ENCODE measurements at regions not wholly inside any gene's neighbourhood (a gene's known extent, or its start where the extent isn't known, plus 50 kb on each side); places are given as distances from the start of the nearest gene placed in this dataset.

DNA sequence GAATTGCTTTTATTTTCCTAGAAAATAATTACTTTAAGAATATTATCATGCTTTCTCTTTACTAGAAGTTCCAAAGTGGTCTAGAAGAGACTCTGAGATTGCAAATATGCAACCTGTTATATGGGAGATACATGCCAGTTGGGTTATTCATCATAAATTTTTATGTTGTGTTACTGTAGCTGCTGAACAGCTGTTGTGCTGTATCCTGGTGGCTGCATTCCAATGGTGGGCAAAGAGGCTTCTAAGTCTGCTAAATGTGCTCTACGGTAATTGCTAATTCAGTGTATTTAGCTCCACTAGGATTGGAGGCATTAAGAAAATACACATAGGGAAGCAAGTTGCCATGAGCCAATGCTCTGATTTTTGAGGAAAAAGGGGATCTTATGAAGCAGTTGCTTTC lies 409.0 kb downstream of the TUSC7 start:
- Histone ChIP-seq H3K4me1 (replicated peaks in 1 of 4; ENCODE audit: control insufficient read depth in 3 of 4, insufficient read depth in 4 of 4, low read length in 3 of 4) (peaks cover 0 to 6% (median 4%) of the 10 kb centered on the region in 4 experiments; a peak in 3 of 7 replicates), H3K4me3 (ENCODE audit: extremely low read depth in 1 of 4, insufficient read depth in 2 of 4, low read depth in 3 of 4, low read length in 4 of 4) (no peak overlapping the region), H3K27ac (ENCODE audit: low read depth, low read length) (no peak overlapping the region), H2AFZ (ENCODE audit: low read length) (no peak overlapping the region), H3K27me3 (replicated peaks in 1 of 4; ENCODE audit: control insufficient read depth in 3 of 4, extremely low read depth in 1 of 4, insufficient read depth in 3 of 4, low read length in 3 of 4) (peaks cover 0 to 1% (median 0%) of the 10 kb centered on the region in 4 experiments; a peak in 1 of 7 replicates), H3K4me2 (ENCODE audit: insufficient read depth in 1 of 2, low read depth in 2 of 2, low read length in 2 of 2) (no peak overlapping the region), H2BK12ac (ENCODE audit: low read depth, low read length) (no peak overlapping the region), H2BK120ac (replicated peaks; ENCODE audit: low read depth, low read length) (no peak overlapping the region), H3K14ac (ENCODE audit: insufficient read length) (no peak overlapping the region), H2BK5ac (ENCODE audit: low read depth, low read length) (no peak overlapping the region), H3K79me1 (ENCODE audit: low read depth, low read length) (no peaks in the 10 kb centered on the region), H3K4ac (replicated peaks; ENCODE audit: insufficient read length, low read depth, low read length) (no peak overlapping the region), H4K8ac (ENCODE audit: extremely low read depth, insufficient read depth, low read length) (no peak overlapping the region), H3K9me3 (ENCODE audit: insufficient read depth in 2 of 2, low read depth in 1 of 2, low read length in 1 of 2) (no peaks in the 10 kb centered on the region), H4K20me1 (replicated peaks in 1 of 2; ENCODE audit: control insufficient read depth in 1 of 2, insufficient read depth in 2 of 2, low read length in 2 of 2) (no peaks in the 10 kb centered on the region), H3K23ac (ENCODE audit: insufficient read length) (no peak overlapping the region), H3K79me2 (ENCODE audit: control insufficient read depth in 1 of 2, insufficient read depth in 2 of 2, low read length in 2 of 2) (no peaks in the 10 kb centered on the region), H2AK5ac (ENCODE audit: low read depth, low read length) (no peak overlapping the region), H3K23me2 (ENCODE audit: low read depth, low read length) (no peaks in the 10 kb centered on the region), H4K5ac (ENCODE audit: insufficient read length, low read depth, low read length) (no peak overlapping the region), H3K36me3 (ENCODE audit: control insufficient read depth in 2 of 4, insufficient read depth in 4 of 4, low read length in 3 of 4) (no peaks in the 10 kb centered on the region), H3K18ac (ENCODE audit: extremely low read depth, low read length) (no peak overlapping the region), H4K91ac (replicated peaks; ENCODE audit: insufficient read length, low read length) (no peak overlapping the region), H3K56ac (replicated peaks; ENCODE audit: insufficient read length, low read depth, low read length) (no peak overlapping the region), H3K9ac (replicated peaks in 1 of 4; ENCODE audit: extremely low read depth in 1 of 4, low read depth in 3 of 4, low read length in 3 of 4) (no peak overlapping the region), H2BK20ac (ENCODE audit: low read length) (no peak overlapping the region), H2BK15ac (ENCODE audit: low read length) (no peak overlapping the region)
- WGBS, 2 experiments (ENCODE audit: extremely low coverage in 1 of 2, insufficient coverage in 1 of 2, insufficient read length in 1 of 2, insufficient replicate concordance in 2 of 2, low coverage in 1 of 2, low lambda C conversion rate in 2 of 2, missing lambda C conversion rate in 1 of 2): 100% methylated on average over 1 of the region's 1 CpG; no CpG with 5 or more reads in 1 of the 2 experiments
- DNase-seq (ENCODE audit: low read depth in 1 of 2, low spot score in 2 of 2) (no peak), FAIRE-seq (no peak)
- CTCF ChIA-PET (ENCODE audit: partially characterized antibody): no interaction called here
- POLR2A ChIA-PET (ENCODE audit: partially characterized antibody): no interaction called here
- TF ChIP-seq TAF1 (IDR thresholded peaks at IDR 0.05; ENCODE audit: low read depth, low read length) (no peak), HDAC2 (IDR thresholded peaks at IDR 0.05; ENCODE audit: borderline replicate concordance in 1 of 2, low read depth in 2 of 2, low read length in 2 of 2) (no peak), CHD2 (IDR thresholded peaks at IDR 0.05; ENCODE audit: low read length) (no peak), TCF12 (IDR thresholded peaks at IDR 0.05; ENCODE audit: low read depth, low read length) (no peak), TEAD4 (IDR thresholded peaks at IDR 0.05; ENCODE audit: low read depth, low read length) (no peak), SIRT6 (IDR thresholded peaks at IDR 0.05; ENCODE audit: low read length) (no peak), CBX5 (IDR thresholded peaks at IDR 0.05; ENCODE audit: low read depth, low read length) (no peak), POU5F1 (IDR thresholded peaks at IDR 0.05; ENCODE audit: low read depth, low read length) (no peak), TBP (IDR thresholded peaks at IDR 0.05; ENCODE audit: low read depth, low read length) (no peak), CBX8 (IDR thresholded peaks at IDR 0.05; ENCODE audit: borderline replicate concordance, low read depth, low read length) (no peak), SP4 (IDR thresholded peaks at IDR 0.05; ENCODE audit: low read length) (no peak), TAF7 (optimal IDR thresholded peaks at IDR 0.05; ENCODE audit: borderline replicate concordance, low read depth, low read length) (no peak)
- TF ChIP-seq, protein P1, sequence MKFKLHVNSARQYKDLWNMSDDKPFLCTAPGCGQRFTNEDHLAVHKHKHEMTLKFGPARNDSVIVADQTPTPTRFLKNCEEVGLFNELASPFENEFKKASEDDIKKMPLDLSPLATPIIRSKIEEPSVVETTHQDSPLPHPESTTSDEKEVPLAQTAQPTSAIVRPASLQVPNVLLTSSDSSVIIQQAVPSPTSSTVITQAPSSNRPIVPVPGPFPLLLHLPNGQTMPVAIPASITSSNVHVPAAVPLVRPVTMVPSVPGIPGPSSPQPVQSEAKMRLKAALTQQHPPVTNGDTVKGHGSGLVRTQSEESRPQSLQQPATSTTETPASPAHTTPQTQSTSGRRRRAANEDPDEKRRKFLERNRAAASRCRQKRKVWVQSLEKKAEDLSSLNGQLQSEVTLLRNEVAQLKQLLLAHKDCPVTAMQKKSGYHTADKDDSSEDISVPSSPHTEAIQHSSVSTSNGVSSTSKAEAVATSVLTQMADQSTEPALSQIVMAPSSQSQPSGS (IDR thresholded peaks at IDR 0.05; ENCODE audit: low read length): no peak
- TF ChIP-seq, protein P2, sequence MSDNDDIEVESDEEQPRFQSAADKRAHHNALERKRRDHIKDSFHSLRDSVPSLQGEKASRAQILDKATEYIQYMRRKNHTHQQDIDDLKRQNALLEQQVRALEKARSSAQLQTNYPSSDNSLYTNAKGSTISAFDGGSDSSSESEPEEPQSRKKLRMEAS (IDR thresholded peaks at IDR 0.05): no peak
